Lung (tissue), 11 donors: ENCODE measurements at regions not wholly inside any gene's neighbourhood (a gene's known extent, or its start where the extent isn't known, plus 50 kb on each side); places are given as distances from the start of the nearest gene placed in this dataset.

Source experiments
- ATAC-seq: fragments of 200-7000 bp; cut with Tn5 transposase; one replicate; pipeline ENCODE4 v1.9.1; 2020; ENCODE audit warnings: moderate number of reproducible peaks; ENCODE audit not compliant: insufficient read depth, low FRiP score
- DNase-seq, 3 donors: peaks; one replicate each; pipeline ENCODE4 v3.0.0-alpha.2; 2013 to 2017
- H3K27ac ChIP-seq, 2 donors: one replicate each; pipeline ENCODE4 v1.5.1; 2013; ENCODE audit warnings: mild to moderate bottlenecking in 2 of 2, moderate library complexity in 2 of 2, control low read depth in 1 of 2, inconsistent platforms in 1 of 2, low read depth in 1 of 2, low read length in 1 of 2
- H3K27me3 ChIP-seq, 3 donors: one replicate each; pipeline ENCODE4 v1.5.1; 2013; ENCODE audit warnings: low read length in 2 of 3; ENCODE audit not compliant: control insufficient read depth in 3 of 3, insufficient read depth in 3 of 3
- H3K36me3 ChIP-seq, 4 donors: one replicate each; pipeline ENCODE4 v1.5.1; 2013; ENCODE audit warnings: low read length in 4 of 4, mild to moderate bottlenecking in 1 of 4, moderate library complexity in 1 of 4; ENCODE audit not compliant: control insufficient read depth in 4 of 4, insufficient read depth in 4 of 4
- H3K4me1 ChIP-seq, 5 donors: one replicate each; pipeline ENCODE4 v1.5.1; 2013; ENCODE audit warnings: low read length in 5 of 5, mild to moderate bottlenecking in 2 of 5, moderate library complexity in 1 of 5; ENCODE audit not compliant: control insufficient read depth in 5 of 5, insufficient read depth in 5 of 5
- H3K4me3 ChIP-seq: one replicate; pipeline ENCODE4 v1.5.1; 2013; ENCODE audit warnings: mild to moderate bottlenecking, control low read depth, moderate library complexity
- H3K9ac ChIP-seq, 2 donors: one replicate each; pipeline ENCODE4 v1.5.1; 2013; ENCODE audit warnings: low read length in 2 of 2, control low read depth in 1 of 2; ENCODE audit not compliant: insufficient read depth in 1 of 2
- H3K9me3 ChIP-seq, 4 donors: one replicate each; pipeline ENCODE4 v1.5.1; 2013; ENCODE audit warnings: low read length in 3 of 4, mild to moderate bottlenecking in 1 of 4, moderate library complexity in 1 of 4; ENCODE audit not compliant: control insufficient read depth in 4 of 4, insufficient read depth in 3 of 4
- WGBS, 2 donors: extraction: QIAGEN DNeasy Blood & Tissue Kit; methylation state at CpG; one replicate each; pipeline ENCODE4 v1.1.7; 2013; 5-methylcytosine and 5-hydroxymethylcytosine counted together
- TF ChIP-seq, protein P1 (sequence below): IDR thresholded peaks from 2 replicates; pipeline ENCODE4 v1.5.1; 2012; ENCODE audit warnings: mild to moderate bottlenecking; ENCODE audit errors: control extremely low read depth, extremely low read depth
- donor health status: control.
- donor health status: control.
- donor health status: Bipolar disorder and iron deficiency.
- donor health status: healthy.
- donor health status: DM: yes; HTN: yes; CAD: no.

DNA sequence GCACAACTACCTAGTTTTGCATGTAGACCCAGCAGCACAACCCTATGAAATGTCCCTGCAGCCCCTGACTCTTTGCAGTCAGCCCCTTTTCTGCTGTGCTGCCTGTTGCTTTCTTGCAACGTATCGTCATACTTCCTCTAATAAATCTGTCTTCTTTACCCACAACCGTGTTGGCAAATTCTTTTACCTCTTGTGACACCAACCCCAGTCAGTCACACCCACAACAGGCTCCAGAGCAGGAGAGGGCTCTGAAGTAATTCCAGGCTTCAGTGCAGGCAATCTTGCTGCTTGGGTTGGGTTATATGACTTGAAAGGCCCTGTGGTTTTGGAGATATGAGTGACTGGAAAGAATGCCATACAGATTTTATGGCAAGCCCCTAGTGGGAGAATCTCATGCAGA lies 79.1 kb upstream of the KCNH7 start:
- WGBS, 2 donors: 29 to 51% methylated on average over 3 of the region's 3 CpGs
- Histone ChIP-seq H3K36me3 (no peaks in the 10 kb centered on the region), H3K27me3 (no peaks in the 10 kb centered on the region), H3K27ac (no peak overlapping the region), H3K9ac (no peak overlapping the region), H3K4me1 (no peaks in the 10 kb centered on the region), H3K4me3 (no peak overlapping the region), H3K9me3 (peaks cover 0 to 5% (median 0%) of the 10 kb centered on the region in 4 donors)
- TF ChIP-seq, protein P1, sequence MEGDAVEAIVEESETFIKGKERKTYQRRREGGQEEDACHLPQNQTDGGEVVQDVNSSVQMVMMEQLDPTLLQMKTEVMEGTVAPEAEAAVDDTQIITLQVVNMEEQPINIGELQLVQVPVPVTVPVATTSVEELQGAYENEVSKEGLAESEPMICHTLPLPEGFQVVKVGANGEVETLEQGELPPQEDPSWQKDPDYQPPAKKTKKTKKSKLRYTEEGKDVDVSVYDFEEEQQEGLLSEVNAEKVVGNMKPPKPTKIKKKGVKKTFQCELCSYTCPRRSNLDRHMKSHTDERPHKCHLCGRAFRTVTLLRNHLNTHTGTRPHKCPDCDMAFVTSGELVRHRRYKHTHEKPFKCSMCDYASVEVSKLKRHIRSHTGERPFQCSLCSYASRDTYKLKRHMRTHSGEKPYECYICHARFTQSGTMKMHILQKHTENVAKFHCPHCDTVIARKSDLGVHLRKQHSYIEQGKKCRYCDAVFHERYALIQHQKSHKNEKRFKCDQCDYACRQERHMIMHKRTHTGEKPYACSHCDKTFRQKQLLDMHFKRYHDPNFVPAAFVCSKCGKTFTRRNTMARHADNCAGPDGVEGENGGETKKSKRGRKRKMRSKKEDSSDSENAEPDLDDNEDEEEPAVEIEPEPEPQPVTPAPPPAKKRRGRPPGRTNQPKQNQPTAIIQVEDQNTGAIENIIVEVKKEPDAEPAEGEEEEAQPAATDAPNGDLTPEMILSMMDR: no peak
- DNase-seq: no peak
- ATAC-seq: no peak

DNA sequence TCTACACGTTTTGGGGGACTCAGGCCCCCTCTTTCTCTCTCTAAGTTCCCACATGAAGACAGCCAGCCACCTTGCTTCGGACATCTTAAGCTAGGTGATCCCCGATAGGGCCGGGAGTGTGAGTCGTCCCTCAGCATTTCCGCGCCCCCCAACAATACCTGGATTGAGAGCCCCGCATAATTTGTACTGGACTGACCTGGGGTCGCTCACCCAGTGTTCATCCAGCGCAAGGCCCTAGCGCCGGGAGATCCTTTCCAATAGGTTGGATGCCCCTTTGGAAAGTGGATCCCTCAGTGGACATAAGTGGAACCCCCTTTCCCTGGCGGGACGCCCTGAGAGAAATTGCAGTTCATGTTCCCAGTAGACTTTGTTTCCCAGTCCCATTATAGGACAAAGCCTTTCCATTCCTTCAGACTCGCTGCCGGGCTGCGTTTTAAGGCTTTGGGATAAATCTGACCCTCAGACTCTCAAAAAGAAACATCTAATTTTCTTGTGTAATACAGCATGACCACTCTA lies 77.8 kb upstream of the KCNH7 start:
- Histone ChIP-seq H3K4me1 (no peaks in the 10 kb centered on the region), H3K9ac (no peak overlapping the region), H3K9me3 (peaks cover 0 to 5% (median 0%) of the 10 kb centered on the region in 4 donors), H3K27me3 (no peaks in the 10 kb centered on the region), H3K4me3 (no peak overlapping the region), H3K36me3 (no peaks in the 10 kb centered on the region), H3K27ac (no peak overlapping the region)
- DNase-seq (no peak), ATAC-seq (no peak)
- 94 to 96% methylated on average over 17 of the region's 17 CpGs for WGBS, 2 donors
- TF ChIP-seq, protein P1: no peak

DNA sequence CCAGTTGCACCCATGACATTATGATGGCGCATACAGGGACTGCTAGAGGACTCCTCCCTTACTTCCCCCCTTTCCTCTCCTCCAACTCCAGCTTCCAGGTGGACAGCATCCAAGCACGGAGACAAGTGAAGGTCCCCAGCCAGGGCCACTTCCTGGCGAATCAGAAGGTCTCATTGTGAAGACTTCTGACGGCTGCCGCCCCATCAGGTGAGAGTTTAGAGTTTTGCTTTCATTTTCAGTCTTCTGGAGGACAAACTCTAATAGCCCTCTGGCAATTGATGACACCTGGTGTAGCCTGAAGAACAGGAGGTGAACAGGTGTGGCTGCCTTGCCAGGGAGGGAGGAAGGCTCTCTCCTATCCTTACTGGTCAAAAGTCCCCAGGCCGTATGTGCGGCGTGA lies 77.3 kb upstream of the KCNH7 start:
- no peak for DNase-seq
- TF ChIP-seq, protein P1: no peak
- ATAC-seq: no peak
- no peak overlapping the region for H3K27ac ChIP-seq
- H3K9ac ChIP-seq: no peak overlapping the region
- H3K9me3 ChIP-seq: peaks cover 0 to 5% (median 0%) of the 10 kb centered on the region in 4 donors
- H3K36me3 ChIP-seq: no peaks in the 10 kb centered on the region
- no peaks in the 10 kb centered on the region for H3K4me1 ChIP-seq
- H3K4me3 ChIP-seq: no peak overlapping the region
- H3K27me3 ChIP-seq: no peaks in the 10 kb centered on the region
- WGBS, 2 donors: 89 to 94% methylated on average over 8 of the region's 8 CpGs

DNA sequence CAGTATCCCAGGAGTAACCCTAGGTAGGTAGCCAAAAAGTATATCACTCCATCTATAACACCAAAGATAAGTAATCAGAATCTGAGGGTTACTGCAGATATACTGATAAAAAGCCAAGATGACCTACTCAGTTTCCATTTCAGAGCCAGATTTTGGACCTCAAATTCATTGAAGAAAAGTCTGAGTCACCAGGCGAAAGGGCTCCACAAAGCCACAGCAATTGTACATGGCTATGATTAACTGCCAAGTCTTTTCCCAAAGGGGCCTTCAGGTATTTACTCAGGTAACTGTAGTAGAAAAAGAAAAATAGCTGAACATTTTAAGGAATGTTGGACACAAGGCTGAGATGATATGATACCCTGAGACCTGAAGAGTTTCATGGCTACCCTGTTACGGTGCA lies 75.6 kb upstream of the KCNH7 start:
- TF ChIP-seq, protein P1: no peak
- ATAC-seq: no peak
- no peaks in the 10 kb centered on the region for H3K36me3 ChIP-seq
- no peak overlapping the region for H3K9ac ChIP-seq
- no peak for DNase-seq
- no peak overlapping the region for H3K27ac ChIP-seq
- no peaks in the 10 kb centered on the region for H3K27me3 ChIP-seq
- H3K4me3 ChIP-seq: no peak overlapping the region
- H3K4me1 ChIP-seq: no peaks in the 10 kb centered on the region
- H3K9me3 ChIP-seq: peaks cover 0 to 5% (median 0%) of the 10 kb centered on the region in 4 donors
- 91 to 94% methylated on average over 2 of the region's 2 CpGs for WGBS, 2 donors
